Lung (tissue), 11 donors: ENCODE measurements at regions not wholly inside any gene's neighbourhood (a gene's known extent, or its start where the extent isn't known, plus 50 kb on each side); places are given as distances from the start of the nearest gene placed in this dataset.

Experiments
- ATAC-seq: fragments of 200-7000 bp; cut with Tn5 transposase; one replicate; pipeline ENCODE4 v1.9.1; 2020; ENCODE audit warnings: moderate number of reproducible peaks; ENCODE audit not compliant: insufficient read depth, low FRiP score
- DNase-seq, 3 donors: peaks; one replicate each; pipeline ENCODE4 v3.0.0-alpha.2; 2013 to 2017
- H3K27ac ChIP-seq, 2 donors: one replicate each; pipeline ENCODE4 v1.5.1; 2013; ENCODE audit warnings: mild to moderate bottlenecking in 2 of 2, moderate library complexity in 2 of 2, control low read depth in 1 of 2, inconsistent platforms in 1 of 2, low read depth in 1 of 2, low read length in 1 of 2
- H3K27me3 ChIP-seq, 3 donors: one replicate each; pipeline ENCODE4 v1.5.1; 2013; ENCODE audit warnings: low read length in 2 of 3; ENCODE audit not compliant: control insufficient read depth in 3 of 3, insufficient read depth in 3 of 3
- H3K36me3 ChIP-seq, 4 donors: one replicate each; pipeline ENCODE4 v1.5.1; 2013; ENCODE audit warnings: low read length in 4 of 4, mild to moderate bottlenecking in 1 of 4, moderate library complexity in 1 of 4; ENCODE audit not compliant: control insufficient read depth in 4 of 4, insufficient read depth in 4 of 4
- H3K4me1 ChIP-seq, 5 donors: one replicate each; pipeline ENCODE4 v1.5.1; 2013; ENCODE audit warnings: low read length in 5 of 5, mild to moderate bottlenecking in 2 of 5, moderate library complexity in 1 of 5; ENCODE audit not compliant: control insufficient read depth in 5 of 5, insufficient read depth in 5 of 5
- H3K4me3 ChIP-seq: one replicate; pipeline ENCODE4 v1.5.1; 2013; ENCODE audit warnings: mild to moderate bottlenecking, control low read depth, moderate library complexity
- H3K9ac ChIP-seq, 2 donors: one replicate each; pipeline ENCODE4 v1.5.1; 2013; ENCODE audit warnings: low read length in 2 of 2, control low read depth in 1 of 2; ENCODE audit not compliant: insufficient read depth in 1 of 2
- H3K9me3 ChIP-seq, 4 donors: one replicate each; pipeline ENCODE4 v1.5.1; 2013; ENCODE audit warnings: low read length in 3 of 4, mild to moderate bottlenecking in 1 of 4, moderate library complexity in 1 of 4; ENCODE audit not compliant: control insufficient read depth in 4 of 4, insufficient read depth in 3 of 4
- WGBS, 2 donors: extraction: QIAGEN DNeasy Blood & Tissue Kit; methylation state at CpG; one replicate each; pipeline ENCODE4 v1.1.7; 2013; 5-methylcytosine and 5-hydroxymethylcytosine counted together
- TF ChIP-seq, protein P1 (sequence below): IDR thresholded peaks from 2 replicates; pipeline ENCODE4 v1.5.1; 2012; ENCODE audit warnings: mild to moderate bottlenecking; ENCODE audit errors: control extremely low read depth, extremely low read depth
- donor health status: control.
- donor health status: control.
- donor health status: Bipolar disorder and iron deficiency.
- donor health status: healthy.
- donor health status: DM: yes; HTN: yes; CAD: no.

DNA sequence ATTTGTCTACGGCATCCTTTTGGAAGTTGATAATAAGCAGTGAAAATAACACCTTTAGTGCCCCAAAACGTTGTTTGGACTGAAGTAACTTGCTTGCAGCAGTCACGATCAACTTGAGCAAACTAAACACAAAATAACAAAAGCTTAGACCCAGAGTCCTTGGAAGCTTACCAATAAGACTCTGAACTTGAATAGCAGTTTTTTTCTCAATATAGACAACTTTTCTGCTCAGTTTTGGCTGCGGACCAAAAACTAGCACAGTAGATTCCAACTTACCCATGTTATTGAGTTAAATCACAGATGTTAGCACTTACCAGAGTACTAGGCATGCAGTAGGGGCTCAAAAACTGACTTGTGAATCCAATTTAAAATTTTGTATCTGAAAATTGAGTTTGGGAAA, 746.9 kb downstream of the PCDH19 start:
- H3K4me1 ChIP-seq = no peaks in the 10 kb centered on the region
- H3K4me3 ChIP-seq = no peak overlapping the region
- H3K36me3 ChIP-seq = no peaks in the 10 kb centered on the region
- WGBS, 2 donors = 60 to 70% methylated on average over 4 of the region's 4 CpGs
- no peaks in the 10 kb centered on the region for H3K9me3 ChIP-seq
- TF ChIP-seq, protein P1, sequence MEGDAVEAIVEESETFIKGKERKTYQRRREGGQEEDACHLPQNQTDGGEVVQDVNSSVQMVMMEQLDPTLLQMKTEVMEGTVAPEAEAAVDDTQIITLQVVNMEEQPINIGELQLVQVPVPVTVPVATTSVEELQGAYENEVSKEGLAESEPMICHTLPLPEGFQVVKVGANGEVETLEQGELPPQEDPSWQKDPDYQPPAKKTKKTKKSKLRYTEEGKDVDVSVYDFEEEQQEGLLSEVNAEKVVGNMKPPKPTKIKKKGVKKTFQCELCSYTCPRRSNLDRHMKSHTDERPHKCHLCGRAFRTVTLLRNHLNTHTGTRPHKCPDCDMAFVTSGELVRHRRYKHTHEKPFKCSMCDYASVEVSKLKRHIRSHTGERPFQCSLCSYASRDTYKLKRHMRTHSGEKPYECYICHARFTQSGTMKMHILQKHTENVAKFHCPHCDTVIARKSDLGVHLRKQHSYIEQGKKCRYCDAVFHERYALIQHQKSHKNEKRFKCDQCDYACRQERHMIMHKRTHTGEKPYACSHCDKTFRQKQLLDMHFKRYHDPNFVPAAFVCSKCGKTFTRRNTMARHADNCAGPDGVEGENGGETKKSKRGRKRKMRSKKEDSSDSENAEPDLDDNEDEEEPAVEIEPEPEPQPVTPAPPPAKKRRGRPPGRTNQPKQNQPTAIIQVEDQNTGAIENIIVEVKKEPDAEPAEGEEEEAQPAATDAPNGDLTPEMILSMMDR = no peak
- ATAC-seq (no peak), DNase-seq (peak; percentile 11 to 47 (median 13))
- no peak overlapping the region for H3K9ac ChIP-seq
- no peak overlapping the region for H3K27ac ChIP-seq
- peaks cover 0 to 8% (median 3%) of the 10 kb centered on the region in 3 donors for H3K27me3 ChIP-seq

GRCh38 chrX:99654188-99654587, 755.9 kb downstream of the PCDH19 start:
- 76 to 94% methylated on average over 1 of the region's 1 CpG for WGBS, 2 donors
- no peaks in the 10 kb centered on the region for H3K9me3 ChIP-seq
- ATAC-seq (no peak), DNase-seq (no peak)
- peaks cover 0 to 9% (median 2%) of the 10 kb centered on the region in 3 donors for H3K27me3 ChIP-seq
- H3K27ac ChIP-seq = no peak overlapping the region
- no peaks in the 10 kb centered on the region for H3K4me1 ChIP-seq
- no peaks in the 10 kb centered on the region for H3K36me3 ChIP-seq
- TF ChIP-seq, protein P1 = no peak
- no peak overlapping the region for H3K9ac ChIP-seq
- no peak overlapping the region for H3K4me3 ChIP-seq

DNA sequence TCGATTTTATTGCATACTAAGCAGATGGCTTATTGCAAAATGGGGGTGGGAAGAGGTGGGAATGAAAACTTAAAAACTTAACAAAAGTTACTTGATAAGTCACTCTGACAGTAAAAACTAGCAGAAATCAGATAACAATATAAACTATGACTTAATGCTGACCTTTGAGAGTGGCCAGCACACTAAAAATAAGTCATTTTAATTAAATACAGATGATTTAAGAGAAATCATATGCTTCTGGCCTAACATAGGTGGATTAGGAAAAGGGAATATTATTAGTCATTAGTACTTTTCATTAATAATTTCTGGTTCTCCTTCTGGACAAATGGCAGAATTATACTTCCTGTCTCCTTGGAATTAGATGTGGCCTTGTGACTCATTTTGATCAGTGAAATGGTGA, 756.7 kb downstream of the PCDH19 start:
- WGBS, 2 donors = 79 to 95% methylated on average over 1 of the region's 1 CpG
- H3K9ac ChIP-seq = no peak overlapping the region
- no peak overlapping the region for H3K27ac ChIP-seq
- ATAC-seq (no peak), DNase-seq (no peak)
- no peak overlapping the region for H3K4me3 ChIP-seq
- no peaks in the 10 kb centered on the region for H3K36me3 ChIP-seq
- no peaks in the 10 kb centered on the region for H3K9me3 ChIP-seq
- peaks cover 0 to 8% (median 2%) of the 10 kb centered on the region in 3 donors for H3K27me3 ChIP-seq
- TF ChIP-seq, protein P1 = no peak
- H3K4me1 ChIP-seq = no peaks in the 10 kb centered on the region

- H3K36me3 ChIP-seq = no peaks in the 10 kb centered on the region
- H3K27ac ChIP-seq = no peak overlapping the region
- TF ChIP-seq, protein P1 = no peak
- H3K9me3 ChIP-seq = no peaks in the 10 kb centered on the region
- no peak overlapping the region for H3K4me3 ChIP-seq
- peaks cover 0 to 13% (median 0%) of the 10 kb centered on the region in 3 donors for H3K27me3 ChIP-seq
- DNase-seq = no peak
- ATAC-seq = no peak
- H3K9ac ChIP-seq = no peak overlapping the region
- no peaks in the 10 kb centered on the region for H3K4me1 ChIP-seq
Measured at GRCh38 chrX:99613041-99613440, 797.0 kb downstream of the PCDH19 start.
